CD4-positive, alpha-beta T cell treated with Interleukin-15 for 1 hour (primary cell): ENCODE measurements at regions not wholly inside any gene's neighbourhood (a gene's known extent, or its start where the extent isn't known, plus 50 kb on each side); places are given as distances from the start of the nearest gene placed in this dataset.

ENCODE experiments used
- DNase-seq: peaks from one replicate; pipeline ENCODE4 v3.0.0-alpha.2; 2020

DNA sequence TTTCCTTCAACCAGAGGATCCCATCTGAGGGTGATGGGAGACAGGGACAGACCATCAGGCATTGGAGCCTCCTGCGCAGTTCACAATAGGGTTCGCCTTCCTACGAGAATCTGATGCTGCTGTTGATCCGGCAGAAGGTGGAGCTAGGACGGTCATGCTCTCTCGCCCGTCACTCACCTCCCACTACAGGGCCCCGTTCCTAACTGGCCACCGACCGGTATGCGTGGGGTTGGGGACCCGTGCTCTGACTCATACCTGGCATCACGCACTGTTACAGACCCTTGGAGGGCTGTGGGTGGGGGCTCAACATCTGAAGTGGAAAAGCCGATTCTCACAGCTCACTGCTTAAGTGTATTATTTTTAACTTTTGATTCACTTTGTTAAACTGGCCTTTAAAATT, 402.3 kb downstream of the BRD1 start:
- DNase-seq = no peak

GRCh38 chr22:49424893-49425270, 402.8 kb downstream of the BRD1 start:
- no peak for DNase-seq

DNA sequence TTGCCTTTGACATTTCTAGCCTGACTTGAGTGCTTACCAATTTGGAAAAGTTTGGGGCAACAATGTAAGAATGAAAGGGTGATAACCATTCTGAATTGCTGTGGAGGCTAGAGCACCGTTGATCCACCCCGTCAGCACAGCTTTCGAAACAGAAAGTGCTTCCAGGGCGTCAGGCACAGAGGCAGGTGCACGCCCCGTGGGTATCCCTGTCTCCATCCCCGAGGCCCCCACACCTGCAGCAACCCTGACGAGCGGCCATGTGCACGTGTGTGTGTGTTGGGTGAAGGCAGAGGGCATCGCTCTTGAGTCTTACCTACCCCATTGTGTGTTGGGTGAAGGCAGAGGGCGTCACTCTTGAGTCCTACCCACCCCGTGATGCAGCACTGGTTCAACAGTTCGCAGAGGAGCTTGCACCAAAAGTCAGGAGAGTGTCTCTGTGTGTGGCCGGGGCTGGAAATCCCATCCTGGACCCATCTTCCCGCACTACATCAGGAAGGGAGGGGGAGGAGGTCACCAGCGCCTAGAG, 404.5 kb downstream of the BRD1 start:
- DNase-seq = no peak

DNA sequence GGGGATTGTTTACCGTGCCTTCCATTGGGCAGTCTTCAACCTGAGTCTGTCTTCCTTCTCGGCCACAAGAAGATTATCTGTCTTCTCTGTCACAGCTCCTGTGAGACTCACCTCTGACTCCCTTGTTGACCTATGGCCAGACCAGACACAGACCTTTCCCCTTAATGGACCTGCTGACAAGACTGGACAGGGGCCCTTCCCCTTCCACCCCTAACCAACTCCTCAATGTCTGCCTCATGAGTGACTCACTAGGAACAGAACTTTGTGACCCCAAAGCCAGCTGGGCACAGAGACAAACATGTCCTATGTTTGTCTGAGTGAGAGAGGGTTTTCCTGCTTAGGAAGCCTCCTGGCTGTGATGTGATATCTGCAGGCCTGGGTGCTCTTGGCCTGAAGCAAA, 405.0 kb downstream of the BRD1 start:
- DNase-seq = no peak

DNA sequence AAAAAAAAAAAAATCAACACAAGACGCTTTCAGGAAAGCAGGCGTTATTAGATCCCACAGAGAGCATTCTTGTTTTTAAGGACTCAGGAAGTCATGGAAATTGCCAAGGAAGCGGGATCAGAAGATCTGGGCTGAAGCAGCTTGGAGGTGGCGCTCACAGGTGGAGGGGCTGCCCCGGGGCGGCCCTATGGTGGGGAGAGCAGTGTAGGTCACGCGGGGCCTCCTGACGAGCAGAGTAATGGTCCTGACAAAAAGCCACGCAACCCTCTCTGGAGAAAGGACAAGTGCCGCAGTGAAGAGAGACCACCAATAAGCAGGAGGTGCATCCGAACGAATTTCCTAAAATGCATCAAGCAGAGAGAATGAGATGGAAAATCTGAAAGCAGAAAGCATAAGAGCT, 407.0 kb downstream of the BRD1 start:
- no peak for DNase-seq

DNA sequence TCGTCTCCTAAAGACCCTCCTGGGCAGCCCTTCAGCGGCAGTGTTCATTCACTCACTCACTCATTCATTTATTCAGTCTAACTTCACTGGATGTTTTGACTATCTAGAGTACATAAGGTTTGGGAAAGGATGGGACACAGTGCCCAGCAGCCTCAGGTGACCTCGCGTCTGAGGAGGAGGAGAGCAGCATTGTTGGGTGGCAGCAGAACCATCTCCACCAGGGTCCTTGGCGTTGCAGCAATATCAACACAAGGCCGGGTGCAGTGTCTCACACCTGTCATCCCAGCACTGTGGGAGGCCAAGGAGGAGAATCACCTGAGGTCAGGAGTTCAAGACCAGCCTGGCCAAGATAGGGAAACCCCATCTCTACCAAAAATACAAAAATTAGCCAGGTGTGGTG, 408.0 kb downstream of the BRD1 start:
- no peak for DNase-seq

GRCh38 chr22:49418943-49419342, 408.7 kb downstream of the BRD1 start:
- no peak for DNase-seq

DNA sequence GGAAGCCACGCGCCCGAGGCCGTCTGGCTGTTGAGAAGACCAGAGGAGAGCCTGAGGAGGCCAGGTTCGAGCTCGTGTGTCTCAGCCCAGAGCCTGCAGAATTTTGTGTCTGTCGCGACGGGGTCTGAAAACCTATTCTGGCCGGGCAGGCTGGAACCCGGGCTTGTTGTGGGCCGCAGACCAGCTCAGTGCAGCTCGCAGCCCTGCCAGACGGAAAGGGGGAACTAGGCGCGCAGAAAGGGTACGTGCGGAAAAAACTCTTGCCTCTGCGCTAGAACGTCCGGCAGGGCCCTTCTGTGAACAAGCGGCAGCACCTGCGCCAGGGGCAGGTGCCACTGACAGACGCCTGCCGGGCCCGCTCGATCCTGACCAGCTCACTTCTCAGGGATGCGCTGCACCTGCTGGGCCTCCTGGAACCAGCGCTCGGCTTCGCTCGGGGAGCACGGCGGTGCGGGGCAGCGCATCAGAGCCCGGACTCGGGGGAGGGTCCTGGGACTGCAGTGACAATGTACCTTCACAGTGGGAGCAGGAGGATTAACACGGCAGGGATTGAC, 409.3 kb downstream of the BRD1 start:
- no peak for DNase-seq

GRCh38 chr22:49417833-49418232, 409.8 kb downstream of the BRD1 start:
- no peak for DNase-seq

- DNase-seq = no peak
These were observed 410.3 kb downstream of the BRD1 start for GRCh38 chr22:49417326-49417725.

GRCh38 chr22:49415151-49415951, 412.3 kb downstream of the BRD1 start:
- no peak for DNase-seq

GRCh38 chr22:49413551-49413950, 414.1 kb downstream of the BRD1 start:
- DNase-seq = no peak

DNA sequence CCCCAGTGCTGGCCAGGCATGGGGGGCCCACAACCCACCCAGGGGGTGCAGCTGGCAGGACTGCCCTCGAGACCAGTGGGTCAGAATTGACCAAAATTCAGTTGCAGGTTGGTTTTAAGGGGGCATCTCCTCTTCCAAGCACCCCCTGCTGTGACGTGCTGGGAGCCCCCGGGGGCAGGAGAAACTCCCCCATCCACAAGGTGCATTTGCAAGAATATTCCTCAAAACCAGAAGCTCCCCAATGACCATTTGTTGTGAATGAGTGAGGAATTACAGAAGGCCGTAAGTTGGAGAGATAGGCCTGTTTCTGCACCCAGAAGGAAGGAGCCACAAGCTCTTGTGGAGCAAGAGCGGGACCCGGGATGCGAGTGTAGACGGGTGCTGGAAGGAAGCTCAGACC, 414.5 kb downstream of the BRD1 start:
- no peak for DNase-seq

- DNase-seq = no peak
These were observed 415.4 kb downstream of the BRD1 start for GRCh38 chr22:49412236-49412635.

GRCh38 chr22:49411236-49411635, 416.4 kb downstream of the BRD1 start:
- no peak for DNase-seq

DNA sequence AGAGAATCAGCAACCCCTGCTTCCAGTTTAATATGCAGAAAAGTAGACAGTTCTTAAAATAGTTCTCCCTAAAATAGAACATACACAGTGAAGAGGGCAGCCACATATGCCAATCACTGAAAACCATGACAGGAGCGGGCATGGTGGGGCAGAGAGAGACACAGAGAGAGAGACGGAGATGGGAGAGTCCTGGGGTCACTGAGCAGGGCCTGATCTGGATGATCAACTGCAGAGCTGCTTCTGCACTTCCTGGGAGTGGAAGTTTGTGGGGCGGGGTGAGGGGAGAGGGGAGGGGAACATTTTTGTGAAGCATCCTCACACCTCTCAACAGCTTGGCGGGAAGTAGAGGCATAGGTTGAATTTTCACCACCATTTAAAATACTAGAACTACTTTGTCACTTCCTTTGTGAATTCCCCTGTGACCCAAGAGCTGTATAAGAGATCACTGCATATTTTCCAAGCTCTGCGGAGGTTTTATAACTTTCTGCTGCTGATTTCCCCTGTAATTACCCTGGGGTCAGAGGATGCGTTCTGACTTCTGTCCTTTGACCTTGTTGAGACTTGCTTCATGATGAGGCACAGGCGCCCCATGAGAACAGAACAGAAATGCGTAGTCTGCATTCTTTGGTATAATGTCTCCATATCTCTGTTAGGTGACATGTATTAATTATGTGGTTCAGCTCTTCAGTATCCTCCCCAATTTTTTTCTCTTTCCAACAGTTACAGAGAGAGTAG, 419.4 kb downstream of the BRD1 start:
- DNase-seq = no peak

- no peak for DNase-seq
These were observed 420.6 kb downstream of the BRD1 start for GRCh38 chr22:49406879-49407587.

- DNase-seq = no peak
These were observed 421.5 kb downstream of the BRD1 start for GRCh38 chr22:49406047-49406650.

GRCh38 chr22:49405590-49405989, 422.1 kb downstream of the BRD1 start:
- no peak for DNase-seq

- DNase-seq = no peak
These were observed 423.0 kb downstream of the BRD1 start for GRCh38 chr22:49404576-49405241.

DNA sequence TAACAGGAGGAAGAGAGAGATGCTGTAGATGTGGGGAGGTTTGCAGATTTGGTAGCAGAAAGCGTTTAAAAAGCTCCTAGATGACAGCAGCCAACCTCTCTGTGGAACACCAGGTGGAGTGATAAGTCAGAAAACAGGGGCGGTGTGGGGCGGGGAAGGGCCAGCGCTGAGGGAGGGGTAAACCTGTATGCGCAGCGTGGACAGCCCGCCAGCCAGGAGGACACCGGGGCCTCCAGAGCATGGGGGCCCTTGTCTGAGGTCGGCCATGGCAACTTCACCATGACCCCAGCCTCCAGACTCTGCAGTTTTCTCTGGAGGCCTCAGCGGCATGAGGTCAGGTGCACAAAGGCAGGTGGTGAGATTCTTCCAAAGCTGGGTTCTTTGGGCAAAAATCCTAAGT, 423.7 kb downstream of the BRD1 start:
- DNase-seq = no peak

DNA sequence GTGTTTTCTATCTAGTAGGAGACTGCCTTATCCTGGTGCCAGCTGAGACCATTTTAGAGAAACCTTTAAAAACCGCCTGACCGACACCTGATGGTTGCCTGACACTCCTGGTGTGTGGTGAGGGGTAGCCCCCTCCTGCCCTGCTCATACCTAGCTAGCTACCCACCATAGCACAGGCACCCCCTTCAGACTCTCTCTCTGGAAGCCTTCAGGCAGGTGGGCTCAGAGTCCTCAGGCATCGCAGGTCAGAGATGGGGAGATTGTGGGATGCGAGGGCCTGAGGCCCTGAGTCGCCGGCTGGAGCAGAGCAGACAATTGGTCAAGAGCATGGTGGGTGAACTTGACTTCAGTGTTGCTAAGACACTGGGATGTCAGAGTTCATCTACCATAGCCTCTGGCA, 424.6 kb downstream of the BRD1 start:
- no peak for DNase-seq
